H1 (cell line): ENCODE measurements at regions not wholly inside any gene's neighbourhood (a gene's known extent, or its start where the extent isn't known, plus 50 kb on each side); places are given as distances from the start of the nearest gene placed in this dataset.
"Not testable (repeated sequence)": the region's sequence is repeated elsewhere in the genome, so short reads cannot be mapped to it uniquely, and the experiment has no call there.

Experiments
- CTCF ChIA-PET: fragments of 300-600 bp; sonication (Branson Sonifier 250); formaldehyde crosslinking; loops from one replicate; lab custom pipeline; 2021; ENCODE audit not compliant: partially characterized antibody; lab: Charles Lee
- POLR2A ChIA-PET: fragments of 300-600 bp; sonication (Branson Sonifier 250); formaldehyde crosslinking; loops from one replicate; lab custom pipeline; 2021; ENCODE audit warnings: inconsistent platforms; ENCODE audit not compliant: partially characterized antibody; lab: Charles Lee
- DNase-seq, 2 experiments: peaks; one replicate each; pipeline versions ENCODE4 v3.0.0 to v3.0.0-alpha.2; 2010 to 2022; ENCODE audit warnings: low spot score in 2 of 2, low read depth in 1 of 2, mixed read lengths in 1 of 2
- FAIRE-seq: peaks from 2 replicates; lab custom pipeline; 2011; peaks lifted over from hg19 to GRCh38; lab: Jason Lieb, UNC
- H2AFZ ChIP-seq: 2 replicates; pipeline ENCODE4 v1.8.1; 2012; ENCODE audit warnings: low read length, inconsistent platforms
- H2AK5ac ChIP-seq: 2 replicates; pipeline ENCODE4 v1.6.1; 2013; ENCODE audit warnings: low read depth, low read length
- H2BK120ac ChIP-seq: replicated peaks from 2 replicates; pipeline ENCODE3; 2013; ENCODE audit warnings: low read depth, low read length, inconsistent platforms
- H2BK12ac ChIP-seq: 2 replicates; pipeline ENCODE4 v1.6.1; 2013; ENCODE audit warnings: low read depth, low read length
- H2BK15ac ChIP-seq: 2 replicates; pipeline ENCODE4 v1.6.1; 2013; ENCODE audit warnings: low read length
- H2BK20ac ChIP-seq: 2 replicates; pipeline ENCODE4 v1.6.1; 2013; ENCODE audit warnings: low read length
- H2BK5ac ChIP-seq: 2 replicates; pipeline ENCODE4 v1.6.1; 2013; ENCODE audit warnings: low read depth, low read length
- H3K14ac ChIP-seq: 2 replicates; pipeline ENCODE4 v1.6.1; 2013; ENCODE audit warnings: inconsistent platforms; ENCODE audit not compliant: insufficient read length
- H3K18ac ChIP-seq: 2 replicates; pipeline ENCODE4 v1.6.1; 2013; ENCODE audit warnings: low read length; ENCODE audit errors: extremely low read depth
- H3K23ac ChIP-seq: 2 replicates; pipeline ENCODE4 v1.6.1; 2013; ENCODE audit warnings: inconsistent platforms; ENCODE audit not compliant: insufficient read length
- H3K23me2 ChIP-seq: 2 replicates; pipeline ENCODE4 v1.6.1; 2013; ENCODE audit warnings: low read depth, low read length
- H3K27ac ChIP-seq: 2 replicates; pipeline ENCODE4 v1.6.1; 2011; ENCODE audit warnings: low read depth, low read length, inconsistent platforms
- H3K27me3 ChIP-seq, 4 experiments: replicated peaks in 1 of 4; 1 replicate in 1 of 4; 2 replicates in 3 of 4; pipeline versions ENCODE4 v1.6.1 to v1.8.1; 2011 to 2013; ENCODE audit warnings: low read length in 3 of 4, mild to moderate bottlenecking in 3 of 4, inconsistent platforms in 2 of 4, mixed read lengths in 2 of 4, moderate library complexity in 1 of 4; ENCODE audit not compliant: control insufficient read depth in 3 of 4, insufficient read depth in 3 of 4; ENCODE audit errors: extremely low read depth in 1 of 4
- H3K36me3 ChIP-seq, 4 experiments: 2 replicates each; pipeline versions ENCODE4 v1.6.1 to v1.8.1; 2011 to 2013; ENCODE audit warnings: mild to moderate bottlenecking in 4 of 4, low read length in 3 of 4, moderate library complexity in 2 of 4, control low read depth in 1 of 4, inconsistent platforms in 1 of 4; ENCODE audit not compliant: insufficient read depth in 4 of 4, control insufficient read depth in 2 of 4
- H3K4ac ChIP-seq: replicated peaks from 2 replicates; pipeline ENCODE3; 2013; ENCODE audit warnings: low read length, low read depth, mixed read lengths, inconsistent platforms; ENCODE audit not compliant: insufficient read length
- H3K4me1 ChIP-seq, 4 experiments: replicated peaks in 1 of 4; 1 replicate in 1 of 4; 2 replicates in 3 of 4; pipeline versions ENCODE4 v1.6.1 to v1.8.1; 2011 to 2013; ENCODE audit warnings: low read length in 3 of 4, inconsistent platforms in 2 of 4, mixed read lengths in 1 of 4; ENCODE audit not compliant: insufficient read depth in 4 of 4, control insufficient read depth in 3 of 4
- H3K4me2 ChIP-seq, 2 experiments: 2 replicates each; pipeline versions ENCODE4 v1.6.1 to v1.8.1; 2011 to 2013; ENCODE audit warnings: low read depth in 2 of 2, low read length in 2 of 2, control low read depth in 1 of 2, inconsistent platforms in 1 of 2, mild to moderate bottlenecking in 1 of 2; ENCODE audit not compliant: insufficient read depth in 1 of 2
- H3K4me3 ChIP-seq, 4 experiments: fragments of 200-600, 300-600 bp in 1 of 4; sonication (generic), shearing (Covaris generic), sonication (Bioruptor Twin) in 1 of 4; 2 replicates each; pipeline versions ENCODE4 v1.5.1 to v1.8.1; 2011 to 2016; ENCODE audit warnings: low read length in 4 of 4, low read depth in 3 of 4, control low read depth in 2 of 4, inconsistent platforms in 2 of 4, mild to moderate bottlenecking in 2 of 4, mixed read lengths in 1 of 4, moderate library complexity in 1 of 4; ENCODE audit not compliant: insufficient read depth in 2 of 4; ENCODE audit errors: extremely low read depth in 1 of 4
- H3K56ac ChIP-seq: replicated peaks from 2 replicates; pipeline ENCODE3; 2013; ENCODE audit warnings: low read depth, mild to moderate bottlenecking, mixed read lengths, low read length, inconsistent platforms; ENCODE audit not compliant: insufficient read length
- H3K79me1 ChIP-seq: 2 replicates; pipeline ENCODE4 v1.6.1; 2013; ENCODE audit warnings: low read depth, low read length, control low read depth
- H3K79me2 ChIP-seq, 2 experiments: 2 replicates each; pipeline versions ENCODE4 v1.6.1 to v1.8.1; 2012 to 2013; ENCODE audit warnings: low read length in 2 of 2, mild to moderate bottlenecking in 2 of 2, inconsistent platforms in 1 of 2; ENCODE audit not compliant: insufficient read depth in 2 of 2, control insufficient read depth in 1 of 2
- H3K9ac ChIP-seq, 4 experiments: replicated peaks in 1 of 4; 1 replicate in 1 of 4; 2 replicates in 3 of 4; pipeline versions ENCODE4 v1.6.1 to v1.8.1; 2011 to 2013; ENCODE audit warnings: low read depth in 3 of 4, low read length in 3 of 4, control low read depth in 2 of 4, mild to moderate bottlenecking in 2 of 4, moderate library complexity in 2 of 4, inconsistent platforms in 1 of 4; ENCODE audit errors: extremely low read depth in 1 of 4
- H3K9me3 ChIP-seq, 2 experiments: 2 replicates each; pipeline versions ENCODE4 v1.6.1 to v1.8.1; 2012 to 2013; ENCODE audit warnings: mild to moderate bottlenecking in 2 of 2, moderate library complexity in 2 of 2, control low read depth in 1 of 2, inconsistent platforms in 1 of 2, low read depth in 1 of 2, low read length in 1 of 2, mixed read lengths in 1 of 2; ENCODE audit not compliant: insufficient read depth in 2 of 2
- H4K20me1 ChIP-seq, 2 experiments: replicated peaks in 1 of 2; 2 replicates each; pipeline versions ENCODE3 to v1.8.1; 2011 to 2013; ENCODE audit warnings: inconsistent platforms in 2 of 2, low read length in 2 of 2, mild to moderate bottlenecking in 1 of 2; ENCODE audit not compliant: insufficient read depth in 2 of 2, control insufficient read depth in 1 of 2
- H4K5ac ChIP-seq: 2 replicates; pipeline ENCODE4 v1.6.1; 2013; ENCODE audit warnings: low read length, low read depth, mixed read lengths, inconsistent platforms; ENCODE audit not compliant: insufficient read length
- H4K8ac ChIP-seq: 2 replicates; pipeline ENCODE4 v1.8.0; 2013; ENCODE audit warnings: mild to moderate bottlenecking, moderate library complexity, low read length, inconsistent platforms; ENCODE audit not compliant: insufficient read depth; ENCODE audit errors: extremely low read depth
- H4K91ac ChIP-seq: replicated peaks from 2 replicates; pipeline ENCODE3; 2013; ENCODE audit warnings: low read length, mixed read lengths, inconsistent platforms; ENCODE audit not compliant: insufficient read length
- WGBS, 2 experiments: shearing (Covaris generic) in 1 of 2; methylation state at CpG; one replicate each; pipeline versions ENCODE4 v1.1.6 to v1.1.7; 2013 to 2015; ENCODE audit warnings: low lambda C conversion rate in 2 of 2, mixed read lengths in 2 of 2, inconsistent platforms in 1 of 2, low coverage in 1 of 2, missing lambda C conversion rate in 1 of 2; ENCODE audit not compliant: insufficient replicate concordance in 2 of 2, insufficient coverage in 1 of 2, insufficient read length in 1 of 2; ENCODE audit errors: extremely low coverage in 1 of 2, missing lambda C conversion rate in 1 of 2; 5-methylcytosine and 5-hydroxymethylcytosine counted together

DNA sequence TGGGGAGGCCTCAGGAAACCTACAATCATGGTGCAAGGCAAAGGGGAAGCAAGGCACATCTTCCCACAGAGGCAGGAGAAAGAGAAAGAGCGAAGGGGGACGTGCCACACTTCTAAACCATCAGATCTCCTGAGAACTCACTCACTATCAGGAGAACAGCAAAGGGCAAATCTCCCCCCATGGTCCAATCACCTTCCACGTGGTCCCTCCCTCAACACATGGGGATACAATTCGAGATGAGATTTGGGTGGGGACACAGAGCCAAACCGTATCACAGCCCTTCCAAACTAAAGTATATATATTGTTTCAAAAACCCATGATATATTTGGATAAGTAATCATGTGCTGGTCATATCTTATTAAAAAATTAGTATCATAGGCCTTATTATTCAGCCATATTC is 437.6 kb downstream of the KCNJ18 start:
- CTCF ChIA-PET, H3K14ac ChIP-seq, H3K18ac ChIP-seq, FAIRE-seq, H3K27ac ChIP-seq, H3K23me2 ChIP-seq, H3K4me1 ChIP-seq, H3K79me1 ChIP-seq, POLR2A ChIA-PET, H4K20me1 ChIP-seq, H3K9ac ChIP-seq, H2BK15ac ChIP-seq, H3K4ac ChIP-seq, H2BK12ac ChIP-seq, H2BK5ac ChIP-seq, DNase-seq, H3K56ac ChIP-seq, H3K79me2 ChIP-seq, H4K5ac ChIP-seq, H3K4me2 ChIP-seq, H4K8ac ChIP-seq, H3K27me3 ChIP-seq, H3K23ac ChIP-seq, H4K91ac ChIP-seq, H3K4me3 ChIP-seq, H3K36me3 ChIP-seq, H2AFZ ChIP-seq, H2BK20ac ChIP-seq, H2AK5ac ChIP-seq, H2BK120ac ChIP-seq: not testable (repeated sequence)
- H3K9me3 ChIP-seq = peaks cover 18 to 20% of the 10 kb centered on the region in 2 experiments
- WGBS, 2 experiments = 68% methylated on average over 5 of the region's 5 CpGs; no CpG with 5 or more reads in 1 of the 2 experiments
